Activated CD4-positive, alpha-beta T cell treated with anti-CD3 and anti-CD28 coated beads, Interleukin-2, Interleukin-6, amounts not matched to agents 100 ng/mL and 50 ng/mL, durations not matched to agents 16 hours and 8 hours (primary cell): ENCODE measurements at regions not wholly inside any gene's neighbourhood (a gene's known extent, or its start where the extent isn't known, plus 50 kb on each side); places are given as distances from the start of the nearest gene placed in this dataset.
"Not testable (repeated sequence)": the region's sequence is repeated elsewhere in the genome, so short reads cannot be mapped to it uniquely, and the experiment has no call there.

Source experiments
- DNase-seq: peaks from one replicate; pipeline ENCODE4 v3.0.0-alpha.2; 2020

DNA sequence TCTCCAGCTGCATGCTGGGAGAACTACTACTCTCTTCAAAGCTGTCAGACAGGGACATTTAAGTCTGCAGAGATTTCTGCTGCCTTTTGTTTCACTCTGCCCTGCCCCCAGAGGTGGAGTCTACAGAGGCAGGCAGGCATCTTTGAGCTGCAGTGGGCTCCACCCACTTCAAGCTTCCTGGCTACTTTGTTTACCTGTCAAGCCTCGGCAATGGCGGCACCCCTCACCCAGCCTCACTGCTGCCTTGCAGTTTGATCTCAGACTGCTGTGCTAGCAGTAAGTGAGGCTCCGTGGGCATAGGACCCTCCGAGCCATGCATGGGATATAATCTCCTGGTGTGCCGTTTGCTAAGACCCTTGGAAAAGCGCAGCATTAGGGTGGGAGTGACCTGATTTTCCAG is 61.7 kb downstream of the DMRTA1 start:
- not testable (repeated sequence) for DNase-seq

DNA sequence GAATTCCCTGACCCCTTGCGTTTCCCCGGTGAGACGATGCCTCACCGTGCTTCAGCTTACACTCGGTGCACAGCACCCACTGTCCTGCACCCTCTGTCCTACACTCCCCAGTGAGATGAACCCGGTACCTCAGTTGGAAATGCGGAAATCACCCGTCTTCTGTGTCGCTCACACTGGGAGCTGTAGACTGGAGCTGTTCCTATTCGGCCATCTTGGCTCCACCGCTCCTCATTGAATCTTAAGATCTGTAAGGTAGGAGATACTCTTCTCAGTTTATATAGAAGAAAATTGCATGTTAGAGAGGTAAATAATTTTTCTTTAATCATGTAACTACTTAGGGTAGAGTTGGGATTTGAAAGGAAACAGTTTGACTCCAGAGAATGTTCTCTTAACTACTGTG is 62.2 kb downstream of the DMRTA1 start:
- no peak for DNase-seq

DNA sequence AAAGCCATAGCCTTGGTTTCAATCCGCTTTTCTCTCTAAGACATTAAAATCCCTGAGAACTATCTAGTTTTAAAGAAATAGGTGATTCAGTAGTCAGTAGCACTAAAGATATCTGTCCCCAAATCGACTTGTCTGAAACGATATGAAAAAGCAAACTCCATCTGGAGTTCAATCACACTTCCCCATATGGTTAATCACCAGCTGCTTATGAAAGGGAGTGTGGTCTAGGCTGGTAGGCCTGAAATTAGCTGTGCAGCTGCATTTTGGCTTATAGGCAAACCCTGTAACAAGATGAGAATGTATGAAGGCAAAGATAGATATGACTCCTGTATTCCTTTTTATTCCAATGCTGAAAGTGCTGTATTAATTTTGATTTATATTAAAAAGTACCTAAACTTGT is 65.9 kb downstream of the DMRTA1 start:
- no peak for DNase-seq

DNA sequence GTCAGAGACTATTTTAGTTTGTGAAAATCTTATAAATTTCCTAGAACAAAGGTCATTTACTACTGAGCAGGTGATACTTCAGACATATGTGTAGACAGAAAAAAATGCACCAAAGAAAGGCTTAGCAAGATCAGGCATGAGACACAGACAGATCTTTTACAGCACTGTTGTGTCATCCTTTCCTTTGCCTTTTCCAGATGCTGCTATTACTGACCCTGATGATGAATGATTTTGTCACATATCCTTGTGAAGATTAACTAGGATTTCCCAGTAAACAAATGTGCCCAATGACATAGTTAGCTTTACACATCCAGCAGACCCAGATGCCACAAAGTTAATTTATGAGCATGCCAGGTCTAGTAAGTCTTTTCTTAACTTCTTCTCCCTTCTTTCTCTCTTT is 68.2 kb downstream of the DMRTA1 start:
- DNase-seq, result no peak

DNA sequence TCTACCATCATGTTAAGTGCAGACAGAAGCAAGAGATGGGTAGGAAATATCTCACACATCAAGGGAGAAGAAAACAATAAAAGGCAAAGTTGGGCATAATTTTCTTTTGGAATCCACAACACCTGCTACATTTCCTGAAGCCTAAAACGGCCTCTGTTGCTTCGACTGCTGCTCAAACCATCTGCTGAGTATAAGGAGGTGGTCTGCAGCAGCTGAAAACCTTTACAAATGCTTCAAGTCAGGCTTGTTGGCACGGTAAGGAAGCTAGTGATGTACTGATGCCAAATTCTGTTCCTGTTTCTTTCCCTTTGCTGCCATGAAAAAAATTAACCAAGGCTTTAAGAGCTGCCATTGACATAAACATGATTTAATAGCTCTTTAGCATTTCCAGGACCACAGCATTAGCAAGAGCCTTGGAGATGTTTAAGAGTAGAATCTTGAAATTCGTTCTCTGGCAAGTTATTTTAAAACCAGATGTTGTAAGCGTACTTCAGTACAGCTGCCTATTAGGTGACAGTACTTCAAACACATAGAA is 75.6 kb downstream of the DMRTA1 start:
- DNase-seq, result no peak

DNA sequence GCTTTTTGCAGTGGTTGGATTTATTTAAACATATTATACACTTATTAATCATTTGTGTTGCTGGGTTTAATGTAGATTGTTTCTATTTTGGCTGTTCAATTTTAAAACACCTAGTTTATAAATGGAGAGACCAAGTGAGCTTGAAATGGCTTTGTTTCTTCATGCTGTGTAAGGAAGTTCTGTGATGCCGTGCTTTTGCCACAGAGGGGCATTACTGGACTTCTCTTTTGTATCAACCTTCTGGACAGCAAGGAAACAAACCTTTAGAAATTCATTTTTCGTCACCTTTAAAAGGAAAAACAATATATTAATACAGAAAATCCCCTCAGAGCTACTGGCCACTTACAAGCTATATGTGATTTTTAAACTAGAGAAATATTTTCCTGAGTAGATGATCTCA is 81.9 kb downstream of the DMRTA1 start:
- no peak for DNase-seq

DNA sequence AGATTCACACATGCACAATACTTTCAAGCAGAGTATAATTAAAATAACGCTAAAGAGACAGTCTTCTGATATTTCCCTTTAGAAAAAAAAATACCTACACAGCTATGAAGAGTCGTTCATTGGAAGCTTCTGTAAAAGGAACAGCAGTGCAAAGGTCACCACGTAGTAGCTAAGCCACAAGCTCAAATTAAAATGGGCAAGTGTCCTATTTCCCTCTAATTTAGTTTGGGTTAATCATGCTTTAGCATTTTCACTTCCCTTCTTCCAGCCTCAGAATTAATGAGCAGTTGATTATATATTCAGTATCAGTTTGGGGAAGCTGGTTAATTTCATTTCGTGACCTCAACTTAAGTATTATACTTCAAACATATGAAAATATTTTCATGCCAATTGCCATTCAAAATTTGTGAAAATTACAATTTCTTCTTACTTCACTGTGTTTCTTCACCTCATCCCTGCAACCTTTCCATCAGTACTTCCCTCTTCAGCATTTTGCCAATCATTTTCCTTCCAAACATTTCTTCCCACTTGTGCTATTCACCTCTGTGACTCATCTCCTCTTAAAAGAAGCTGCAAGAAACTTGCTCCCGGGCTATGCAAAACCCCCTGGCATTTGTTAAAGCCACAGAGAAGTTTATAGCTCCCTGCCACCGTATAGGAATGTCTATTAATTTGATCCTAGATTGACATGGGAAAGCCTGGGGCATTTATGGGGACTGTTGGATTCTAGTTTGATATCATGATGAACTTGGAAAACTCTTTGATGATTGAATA is 83.0 kb downstream of the DMRTA1 start:
- no peak for DNase-seq

DNA sequence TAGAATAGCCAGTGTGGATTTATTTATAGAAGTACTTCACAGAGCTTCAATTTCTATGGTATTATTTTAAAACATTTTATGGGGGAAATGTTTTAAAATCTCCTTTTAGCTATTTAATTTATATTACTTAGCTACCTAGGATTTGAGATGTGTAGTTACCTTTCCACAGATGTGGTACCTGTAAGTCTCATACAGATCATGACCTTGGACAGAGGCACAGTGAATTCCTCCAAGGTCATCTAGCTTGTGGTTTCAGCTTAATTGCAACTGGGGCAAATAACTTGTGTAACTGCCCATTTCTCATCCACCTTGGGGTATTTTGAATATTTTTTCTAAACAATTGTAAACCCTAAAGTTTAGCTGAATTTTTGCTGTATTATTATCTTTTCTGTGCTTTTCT is 89.2 kb downstream of the DMRTA1 start:
- no peak for DNase-seq

DNA sequence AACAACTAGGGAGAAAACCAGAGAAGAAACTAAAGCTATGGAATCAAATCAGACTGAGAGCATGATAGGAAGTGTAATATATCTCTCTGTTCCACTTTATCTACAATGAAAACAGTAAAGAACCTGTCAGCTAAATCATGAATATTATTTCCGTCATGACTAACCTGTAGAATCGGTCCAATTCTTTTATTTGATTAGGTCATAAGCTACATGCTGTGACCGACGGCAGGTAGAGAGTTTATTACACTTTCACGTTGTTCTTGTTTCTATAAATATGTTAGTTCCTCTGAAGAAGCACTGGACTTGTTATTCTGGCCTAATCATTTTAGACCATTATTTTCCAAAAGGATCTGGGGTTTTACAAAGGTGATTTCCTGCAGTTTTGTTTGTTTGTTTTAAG is 91.1 kb downstream of the DMRTA1 start:
- no peak for DNase-seq

DNA sequence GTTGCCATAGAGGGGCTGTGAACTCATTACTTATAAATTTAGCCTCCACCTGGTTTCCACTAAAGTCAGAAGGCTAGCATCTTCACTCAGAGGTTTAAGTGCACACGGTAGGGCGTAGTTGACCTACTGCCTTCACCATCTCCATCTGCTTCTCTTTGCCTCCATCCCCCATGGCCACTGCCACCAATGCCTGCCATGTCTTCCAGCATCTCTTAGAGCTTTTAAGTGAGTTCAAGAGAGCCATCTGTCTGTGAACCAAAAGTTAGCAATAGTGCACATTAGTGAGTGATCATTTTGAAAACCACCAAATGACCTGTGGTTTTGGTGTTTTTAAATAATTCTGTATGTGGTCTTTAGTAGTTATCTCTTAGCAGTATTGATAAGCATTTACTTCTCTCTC is 102.0 kb downstream of the DMRTA1 start:
- no peak for DNase-seq

DNA sequence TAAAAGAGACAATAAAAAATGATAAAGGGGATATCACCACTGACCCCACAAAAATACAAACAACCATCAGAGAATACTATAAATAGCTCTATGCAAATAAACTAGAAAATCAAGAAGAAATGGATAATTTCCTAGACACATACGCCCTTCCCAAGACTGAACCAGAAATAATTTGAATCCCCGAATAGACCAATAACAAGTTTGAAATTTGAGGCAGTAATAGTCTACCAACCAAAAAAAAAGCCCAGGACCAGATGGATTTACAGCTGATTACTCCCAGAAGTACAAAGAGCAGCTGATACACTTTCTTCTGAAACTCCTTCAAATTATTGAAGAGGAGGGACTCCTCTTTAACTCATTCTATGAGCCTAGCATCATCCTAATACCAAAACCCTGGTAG is 128.1 kb downstream of the DMRTA1 start:
- DNase-seq, result no peak

DNA sequence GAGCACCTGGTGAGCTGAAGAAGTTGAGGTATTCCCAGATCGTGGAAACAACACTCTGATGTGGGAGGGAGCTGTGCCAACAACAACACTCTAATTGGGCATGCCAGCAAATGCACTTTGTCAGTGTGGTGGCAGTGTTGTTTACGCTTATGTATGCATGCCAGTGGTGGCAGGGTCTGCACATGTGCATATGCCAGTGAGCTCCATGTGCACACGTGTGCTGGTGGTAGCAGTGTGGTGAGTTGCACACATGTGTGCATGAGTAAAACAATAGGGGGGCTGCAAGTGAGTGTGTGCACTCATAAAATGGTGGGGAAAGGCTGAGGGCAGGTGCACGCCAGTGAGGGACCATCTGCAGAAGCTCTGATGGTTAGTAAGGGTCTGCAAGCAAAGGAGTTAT is 134.2 kb downstream of the DMRTA1 start:
- no peak for DNase-seq

DNA sequence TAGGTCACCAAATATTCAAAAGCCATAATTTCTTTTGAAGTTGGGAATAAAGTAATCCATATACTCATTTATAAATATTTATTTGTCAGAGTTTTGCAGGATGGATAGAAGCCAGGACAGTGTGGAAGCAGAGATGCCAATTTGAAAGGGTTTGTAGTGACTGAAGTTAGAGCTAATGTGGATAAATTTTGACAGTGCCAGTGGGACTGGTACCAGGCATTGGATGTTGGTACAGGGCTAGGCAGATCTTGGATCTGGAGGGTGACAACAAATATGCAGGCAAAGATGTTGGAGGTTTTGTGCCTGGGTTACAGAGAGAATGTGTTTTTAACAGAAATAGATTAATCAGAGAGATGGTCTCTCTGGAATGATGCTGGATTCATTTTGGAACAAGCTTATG is 135.6 kb downstream of the DMRTA1 start:
- no peak for DNase-seq

DNA sequence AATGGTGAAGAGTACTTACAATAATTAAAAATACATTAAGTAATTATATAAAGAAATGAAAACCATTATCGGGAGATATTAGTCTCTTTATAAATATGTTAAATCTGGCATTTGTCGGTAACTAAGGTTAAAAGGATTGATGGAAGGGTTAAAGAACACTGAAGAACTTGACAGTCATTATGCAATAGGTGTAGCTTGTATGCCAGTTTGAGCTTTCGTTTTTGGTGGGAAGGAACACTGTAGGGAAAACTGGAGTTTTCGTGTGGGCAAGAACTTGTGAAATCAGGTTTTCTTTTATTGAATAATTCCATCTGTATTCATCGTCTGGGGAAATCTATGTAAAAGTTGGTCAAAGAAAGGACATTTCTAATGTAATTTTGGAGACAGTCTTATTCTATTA is 142.3 kb downstream of the DMRTA1 start:
- no peak for DNase-seq

DNA sequence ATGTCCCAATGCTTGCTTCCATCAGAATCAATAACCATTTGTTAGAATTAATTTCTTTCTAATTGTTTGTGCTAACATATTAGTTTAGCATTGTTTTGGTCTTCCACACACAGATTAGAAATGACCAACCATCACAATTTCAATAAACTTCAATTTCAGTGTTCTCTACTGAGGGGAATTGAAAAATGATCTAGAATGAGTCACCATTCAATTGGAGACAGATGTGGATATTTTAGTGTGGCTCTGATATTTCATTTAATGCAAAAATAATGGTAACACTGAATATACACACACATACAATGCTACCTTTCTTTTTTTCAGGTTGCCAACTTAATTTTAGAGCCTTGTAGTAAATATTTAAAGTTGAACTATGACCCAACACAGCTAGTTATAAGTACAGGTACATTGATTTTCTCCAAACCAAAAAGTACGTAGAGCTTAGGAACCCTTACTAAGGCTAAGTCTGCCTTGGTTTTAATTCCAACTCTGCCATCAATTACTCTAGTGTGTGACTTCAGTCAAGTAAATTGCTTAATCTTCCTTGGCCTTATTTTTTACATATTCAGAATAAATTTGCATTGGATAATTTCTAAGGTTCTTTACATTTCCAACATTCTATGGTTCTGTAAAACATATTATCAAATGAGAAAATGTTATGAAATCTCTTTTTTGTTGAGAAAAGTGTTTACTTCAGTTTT is 143.9 kb downstream of the DMRTA1 start:
- DNase-seq, result no peak

DNA sequence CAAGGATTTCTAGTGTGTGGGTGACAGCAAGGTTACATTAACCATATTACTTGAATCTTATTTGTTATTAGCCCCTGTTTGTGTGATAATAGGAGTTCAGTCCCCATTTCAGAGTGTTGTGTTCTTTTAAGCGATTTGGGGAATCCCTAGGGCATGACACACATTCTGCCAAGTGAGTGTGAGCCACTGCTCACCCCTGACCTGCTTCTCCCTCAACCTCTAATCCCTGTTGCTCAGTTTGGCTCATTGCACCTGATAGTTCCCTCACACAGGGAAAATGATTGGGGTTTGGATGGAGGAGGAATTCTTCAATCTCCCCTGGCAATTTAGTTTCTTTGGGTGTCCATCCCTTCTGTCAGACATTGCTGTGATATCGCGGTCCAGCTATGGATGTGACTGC is 149.2 kb downstream of the DMRTA1 start:
- DNase-seq, result no peak

DNA sequence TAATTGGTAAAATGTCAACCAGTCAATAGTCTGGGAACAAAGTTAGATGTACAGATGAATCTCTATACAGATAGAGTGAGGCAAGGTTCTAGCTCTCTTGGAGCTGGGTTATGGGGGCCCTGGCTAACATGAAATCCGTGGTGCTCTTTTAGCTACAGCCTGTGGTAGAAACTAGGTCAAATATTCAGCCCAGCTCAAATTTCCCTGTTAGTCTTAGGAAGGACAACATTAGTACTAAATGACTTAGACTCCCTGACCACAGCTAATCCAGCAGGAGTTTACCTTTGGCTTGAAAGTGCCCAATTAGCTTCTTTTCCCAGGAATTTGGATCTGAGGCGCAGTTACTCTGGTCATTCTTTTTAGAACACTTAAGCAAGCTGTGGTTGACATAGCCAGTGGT is 170.5 kb downstream of the DMRTA1 start:
- no peak for DNase-seq

DNA sequence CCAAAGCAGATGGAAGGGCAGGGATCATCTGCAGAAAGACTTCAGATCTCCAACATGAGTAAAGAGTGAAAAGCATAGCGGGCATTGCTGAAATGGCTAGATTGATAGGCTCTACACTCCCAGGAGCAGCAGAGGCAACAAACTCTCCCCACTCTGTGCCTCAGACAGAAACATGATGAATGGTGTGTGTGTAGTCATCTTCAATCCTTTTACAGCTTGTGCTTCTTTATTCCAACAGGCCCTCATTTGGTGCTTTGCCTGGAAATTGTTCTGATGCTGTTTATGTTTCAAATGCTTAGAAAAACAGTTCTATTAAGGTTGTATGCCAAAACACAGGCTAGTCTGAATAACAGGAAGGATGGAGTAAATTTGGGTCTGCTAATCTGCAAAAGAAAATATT is 176.2 kb downstream of the DMRTA1 start:
- no peak for DNase-seq

DNA sequence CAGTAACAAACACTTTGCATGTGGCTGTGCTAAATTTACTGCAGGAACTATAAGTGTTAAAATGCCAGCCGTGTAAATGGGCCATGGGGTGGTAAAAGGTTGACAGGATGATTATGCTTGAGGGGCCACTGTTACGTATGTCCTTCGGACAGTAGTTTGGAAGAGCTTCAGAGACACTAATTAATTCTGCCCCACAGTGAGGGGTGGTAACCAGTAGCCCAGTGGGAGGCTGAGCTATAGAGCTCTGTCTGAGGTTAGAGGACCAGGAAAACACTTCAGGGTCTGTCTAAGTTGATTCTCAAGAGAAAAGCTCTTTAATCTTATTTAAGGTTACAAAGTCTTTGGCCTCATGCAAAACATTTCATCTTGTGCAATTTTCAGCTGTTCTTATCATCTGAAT is 176.6 kb downstream of the DMRTA1 start:
- DNase-seq, result no peak

DNA sequence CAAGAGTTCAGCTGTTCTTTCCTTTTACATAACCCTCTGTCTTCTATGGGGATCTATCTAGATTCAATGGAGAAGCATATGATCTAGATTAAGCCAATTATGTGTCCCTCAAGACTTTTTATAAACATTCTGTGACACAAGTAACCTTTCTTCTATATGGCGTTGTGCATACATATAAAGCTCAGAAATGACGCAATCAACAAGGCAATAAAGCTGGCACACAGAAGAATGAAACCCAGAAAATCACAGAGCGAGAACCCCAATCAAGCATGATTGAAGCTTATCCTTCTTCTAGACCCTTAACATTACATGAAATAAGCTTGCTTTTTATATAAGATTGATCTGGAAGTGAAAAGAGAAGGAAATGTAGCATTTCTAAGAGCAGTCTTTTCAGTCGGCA is 178.9 kb downstream of the DMRTA1 start:
- no peak for DNase-seq

DNA sequence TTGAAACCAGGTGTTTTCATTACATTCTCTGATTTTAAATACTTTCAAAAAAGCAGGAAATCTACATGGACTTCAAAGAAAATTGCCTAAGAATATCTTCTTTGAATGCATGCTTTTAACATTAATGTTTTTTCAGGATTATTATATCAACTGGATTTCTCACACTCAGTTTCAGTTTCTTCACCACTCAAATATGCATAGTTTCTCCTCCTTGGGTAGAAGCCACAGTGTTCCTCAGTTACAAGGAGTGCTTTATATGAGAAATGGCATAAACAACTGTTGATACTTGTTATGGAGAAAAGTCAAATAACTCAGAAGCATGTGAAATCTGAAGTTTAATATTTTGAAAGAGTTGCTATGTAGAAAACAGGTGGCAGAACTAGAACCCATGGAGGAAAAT is 196.9 kb downstream of the DMRTA1 start:
- DNase-seq, result no peak

DNA sequence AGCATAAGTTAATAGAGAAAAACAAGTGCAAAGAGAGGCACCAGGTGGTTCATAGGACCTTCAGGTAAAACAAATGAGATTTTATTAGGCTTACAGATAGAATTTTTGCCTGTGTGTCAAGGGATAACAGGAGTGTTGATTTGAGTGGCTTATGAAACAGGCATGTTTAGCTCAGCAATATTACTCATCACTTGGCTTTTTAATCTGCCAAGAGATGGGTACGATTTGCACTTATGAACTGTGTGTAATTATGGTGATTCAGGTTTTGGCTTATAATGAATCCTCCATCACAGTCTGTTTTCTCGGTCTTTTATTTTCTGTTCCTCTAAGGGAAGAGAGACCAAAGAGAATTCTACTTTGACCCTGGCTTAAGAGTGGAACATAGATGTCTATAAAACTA is 199.3 kb downstream of the DMRTA1 start:
- no peak for DNase-seq

DNA sequence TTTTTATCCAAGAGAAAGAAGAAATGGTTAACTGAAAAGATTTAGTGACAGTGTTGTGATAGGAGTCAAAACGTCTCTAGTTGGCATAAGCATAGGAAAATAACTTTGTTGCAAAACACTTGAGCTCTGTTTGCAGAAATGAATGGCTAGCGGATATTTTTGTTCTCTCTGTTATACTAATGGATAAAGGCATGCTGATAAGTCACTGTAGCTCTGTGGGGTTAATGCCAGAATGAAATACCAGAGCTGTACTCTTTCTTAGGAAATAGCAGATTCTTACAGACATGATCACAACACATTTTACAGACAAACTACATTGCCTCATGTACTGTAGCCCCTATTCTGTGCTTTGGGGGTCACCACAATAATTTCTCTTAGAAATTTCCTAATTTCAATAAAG is 202.8 kb downstream of the DMRTA1 start:
- no peak for DNase-seq

DNA sequence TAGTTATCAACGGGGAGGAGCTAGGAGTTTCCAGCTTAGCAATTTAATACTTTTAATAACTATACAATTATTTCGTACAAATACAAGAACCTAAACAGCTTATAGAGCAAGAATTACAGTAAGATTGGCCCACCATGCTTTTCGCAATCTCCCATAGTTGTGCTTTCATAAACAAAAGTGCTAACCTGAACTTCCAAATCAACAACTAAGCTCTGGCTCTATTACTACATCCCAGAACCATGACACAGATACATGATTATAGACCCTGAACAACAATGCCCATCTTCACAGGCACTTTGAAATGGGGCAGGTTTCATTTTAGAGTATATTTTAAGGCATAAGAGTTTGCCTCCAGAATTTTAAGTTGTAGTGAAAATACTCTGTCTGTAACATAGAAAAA is 203.5 kb downstream of the DMRTA1 start:
- no peak for DNase-seq

DNA sequence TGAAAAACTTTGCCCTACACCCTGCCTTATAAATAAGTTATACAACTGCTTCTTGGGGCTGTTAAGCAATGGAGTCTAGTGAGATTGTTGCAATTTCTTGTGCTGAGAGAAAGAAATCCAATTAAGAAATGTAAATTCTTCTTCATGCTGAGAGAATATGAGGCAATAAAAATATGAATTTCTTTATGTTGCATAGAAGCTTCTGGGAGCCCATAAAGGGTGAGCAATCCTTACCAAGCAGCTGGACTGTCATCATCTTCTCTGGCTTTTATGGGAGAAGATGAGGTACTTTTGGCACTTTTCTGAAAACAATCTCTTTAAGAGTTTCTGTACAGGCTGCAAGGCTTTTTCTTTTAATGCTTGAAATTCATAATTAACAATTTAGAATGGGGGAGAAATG is 204.3 kb downstream of the DMRTA1 start:
- DNase-seq, result no peak
